ENCODE measurements at regions not wholly inside any gene's neighbourhood (a gene's known extent, or its start where the extent isn't known, plus 50 kb on each side); places are given as distances from the start of the nearest gene placed in this dataset.
"Not testable (repeated sequence)": the region's sequence is repeated elsewhere in the genome, so short reads cannot be mapped to it uniquely, and the experiment has no call there.

GRCh38 chr7:84913731-84914130, 273.1 kb downstream of the SEMA3D start:
- ATAC-seq (no peak), DNase-seq (no peak)
- Histone ChIP-seq H3K4me1 (no peaks in the 10 kb centered on the region), H3K27ac (no peak overlapping the region), H3K27me3 (no peaks in the 10 kb centered on the region), H3K4me3 (no peak overlapping the region), H3K9me3 (peaks cover 0 to 3% of the 10 kb centered on the region in 2 donors), H3K36me3 (no peaks in the 10 kb centered on the region)
- intact Hi-C loops (cut with DNase I): no loop called here
- TF ChIP-seq, protein P1, sequence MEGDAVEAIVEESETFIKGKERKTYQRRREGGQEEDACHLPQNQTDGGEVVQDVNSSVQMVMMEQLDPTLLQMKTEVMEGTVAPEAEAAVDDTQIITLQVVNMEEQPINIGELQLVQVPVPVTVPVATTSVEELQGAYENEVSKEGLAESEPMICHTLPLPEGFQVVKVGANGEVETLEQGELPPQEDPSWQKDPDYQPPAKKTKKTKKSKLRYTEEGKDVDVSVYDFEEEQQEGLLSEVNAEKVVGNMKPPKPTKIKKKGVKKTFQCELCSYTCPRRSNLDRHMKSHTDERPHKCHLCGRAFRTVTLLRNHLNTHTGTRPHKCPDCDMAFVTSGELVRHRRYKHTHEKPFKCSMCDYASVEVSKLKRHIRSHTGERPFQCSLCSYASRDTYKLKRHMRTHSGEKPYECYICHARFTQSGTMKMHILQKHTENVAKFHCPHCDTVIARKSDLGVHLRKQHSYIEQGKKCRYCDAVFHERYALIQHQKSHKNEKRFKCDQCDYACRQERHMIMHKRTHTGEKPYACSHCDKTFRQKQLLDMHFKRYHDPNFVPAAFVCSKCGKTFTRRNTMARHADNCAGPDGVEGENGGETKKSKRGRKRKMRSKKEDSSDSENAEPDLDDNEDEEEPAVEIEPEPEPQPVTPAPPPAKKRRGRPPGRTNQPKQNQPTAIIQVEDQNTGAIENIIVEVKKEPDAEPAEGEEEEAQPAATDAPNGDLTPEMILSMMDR (IDR thresholded peaks at IDR 0.05): no peak

- Histone ChIP-seq H3K27ac (no peak overlapping the region), H3K27me3 (no peaks in the 10 kb centered on the region), H3K4me3 (no peak overlapping the region), H3K9me3 (no peaks in the 10 kb centered on the region), H3K4me1 (no peaks in the 10 kb centered on the region), H3K36me3 (no peaks in the 10 kb centered on the region)
- no peak for ATAC-seq
- TF ChIP-seq, protein P1 (IDR thresholded peaks at IDR 0.05): no peak
- intact Hi-C loops (cut with DNase I): no loop called here
- no peak for DNase-seq
These were observed 273.7 kb downstream of the SEMA3D start for GRCh38 chr7:84912993-84913635.

GRCh38 chr7:84912537-84912936, 274.3 kb downstream of the SEMA3D start:
- no peak for ATAC-seq
- Histone ChIP-seq H3K4me3 (no peak overlapping the region), H3K27ac (no peak overlapping the region), H3K27me3 (no peaks in the 10 kb centered on the region), H3K36me3 (no peaks in the 10 kb centered on the region), H3K4me1 (no peaks in the 10 kb centered on the region), H3K9me3 (no peaks in the 10 kb centered on the region)
- TF ChIP-seq, protein P1 (IDR thresholded peaks at IDR 0.05): no peak
- no peak for DNase-seq
- intact Hi-C loops (cut with DNase I): no loop called here

- ATAC-seq: no peak
- DNase-seq: no peak
These were observed 274.8 kb downstream of the SEMA3D start for GRCh38 chr7:84912018-84912417.

GRCh38 chr7:84911077-84911476, 275.8 kb downstream of the SEMA3D start:
- ATAC-seq (no peak), DNase-seq (no peak)
- Histone ChIP-seq H3K9me3 (no peaks in the 10 kb centered on the region), H3K4me3 (no peak overlapping the region), H3K27me3 (no peaks in the 10 kb centered on the region), H3K27ac (no peak overlapping the region), H3K36me3 (no peaks in the 10 kb centered on the region), H3K4me1 (no peaks in the 10 kb centered on the region)
- TF ChIP-seq, protein P1 (IDR thresholded peaks at IDR 0.05): no peak
- intact Hi-C loops (cut with DNase I): no loop called here

More at GRCh38 chr7:84912018-84912417, 274.8 kb downstream of the SEMA3D start:
- no peak overlapping the region for H3K4me3 ChIP-seq
- H3K27me3 ChIP-seq: no peaks in the 10 kb centered on the region
- no peaks in the 10 kb centered on the region for H3K9me3 ChIP-seq
- no peaks in the 10 kb centered on the region for H3K4me1 ChIP-seq
- H3K27ac ChIP-seq: no peak overlapping the region
- intact Hi-C loops (cut with DNase I): no loop called here
- H3K36me3 ChIP-seq: no peaks in the 10 kb centered on the region
- TF ChIP-seq, protein P1 (IDR thresholded peaks at IDR 0.05): no peak

DNA sequence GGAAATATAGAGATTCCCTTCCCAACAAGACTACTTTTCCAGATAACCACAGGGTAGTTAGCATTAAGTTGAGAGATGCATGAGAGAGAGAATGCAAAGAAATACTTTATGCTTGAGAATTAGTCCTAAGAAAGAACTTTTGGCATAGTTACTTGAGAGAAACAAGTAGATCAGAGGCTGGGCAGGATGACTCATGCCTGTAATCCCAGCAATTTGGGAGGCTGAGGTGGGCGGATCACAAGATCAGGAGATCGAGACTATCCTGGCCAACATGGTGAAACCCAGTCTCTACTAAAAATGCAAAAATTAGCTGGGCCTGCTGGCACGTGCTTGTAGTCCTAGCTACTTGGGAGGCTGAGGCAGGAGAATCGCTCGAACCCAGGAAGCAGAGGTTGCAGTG, 276.5 kb downstream of the SEMA3D start:
- H3K4me3 ChIP-seq; H3K4me1 ChIP-seq; ATAC-seq; H3K27ac ChIP-seq; intact Hi-C loops (cut with DNase I); H3K27me3 ChIP-seq; DNase-seq; H3K36me3 ChIP-seq; H3K9me3 ChIP-seq: not testable (repeated sequence)
